CD14-positive monocyte (primary cell): ENCODE measurements at regions not wholly inside any gene's neighbourhood (a gene's known extent, or its start where the extent isn't known, plus 50 kb on each side); places are given as distances from the start of the nearest gene placed in this dataset.

ENCODE experiments used
- DNase-seq, 3 donors: peaks; one replicate each; pipeline ENCODE4 v3.0.0-alpha.2; 2011 to 2022
- H2AFZ ChIP-seq: 2 replicates; pipeline ENCODE4 v1.6.0; 2012; ENCODE audit warnings: mild to moderate bottlenecking, low read depth, low read length, inconsistent platforms; ENCODE audit not compliant: insufficient read depth, poor library complexity, severe bottlenecking
- H3K27ac ChIP-seq, 2 donors: 1 replicate in 1 of 2; 2 replicates in 1 of 2; pipeline ENCODE4 v1.5.1; 2012 to 2013; ENCODE audit warnings: low read length in 2 of 2, control low read depth in 1 of 2, inconsistent platforms in 1 of 2, low read depth in 1 of 2, mild to moderate bottlenecking in 1 of 2
- H3K27me3 ChIP-seq, 2 donors: one replicate each; pipeline versions ENCODE4 v1.6.0 to v1.6.1; 2011 to 2013; ENCODE audit warnings: low read length in 2 of 2; ENCODE audit not compliant: control insufficient read depth in 2 of 2, insufficient read depth in 2 of 2
- H3K36me3 ChIP-seq, 2 donors: replicated peaks in 1 of 2; 1 replicate in 1 of 2; 2 replicates in 1 of 2; pipeline versions ENCODE4 v1.5.1 to v1.6.1; 2012 to 2013; ENCODE audit warnings: low read length in 2 of 2, control low read depth in 1 of 2, inconsistent platforms in 1 of 2, mild to moderate bottlenecking in 1 of 2; ENCODE audit not compliant: insufficient read depth in 2 of 2, control insufficient read depth in 1 of 2
- H3K4me1 ChIP-seq, 2 donors: 1 replicate in 1 of 2; 2 replicates in 1 of 2; pipeline versions ENCODE4 v1.5.1 to v1.6.1; 2012 to 2013; ENCODE audit warnings: low read length in 2 of 2, control low read depth in 1 of 2, inconsistent platforms in 1 of 2, mild to moderate bottlenecking in 1 of 2, moderate library complexity in 1 of 2; ENCODE audit not compliant: insufficient read depth in 2 of 2, control insufficient read depth in 1 of 2
- H3K4me2 ChIP-seq: replicated peaks from 2 replicates; pipeline ENCODE3; 2012; ENCODE audit warnings: low read length, moderate library complexity, mild to moderate bottlenecking; ENCODE audit not compliant: poor library complexity, severe bottlenecking; ENCODE audit errors: extremely low read depth
- H3K4me3 ChIP-seq, 3 experiments: fragments of 200-600 bp in 1 of 3; sonication (generic) in 1 of 3; replicated peaks in 1 of 3; 1 replicate in 2 of 3; 2 replicates in 1 of 3; pipeline ENCODE4 v1.5.1; 2011 to 2013; ENCODE audit warnings: low read length in 3 of 3, mild to moderate bottlenecking in 3 of 3, control low read depth in 2 of 3, low read depth in 2 of 3, inconsistent platforms in 1 of 3, moderate library complexity in 1 of 3
- H3K79me2 ChIP-seq: 2 replicates; pipeline ENCODE4 v1.6.0; 2012; ENCODE audit warnings: mild to moderate bottlenecking, control low read depth, inconsistent platforms, low read length, moderate library complexity; ENCODE audit not compliant: insufficient read depth
- H3K9ac ChIP-seq: 2 replicates; pipeline ENCODE4 v1.6.0; 2017; ENCODE audit warnings: low read length, mild to moderate bottlenecking; ENCODE audit not compliant: insufficient read depth, poor library complexity, severe bottlenecking
- H3K9me3 ChIP-seq, 2 donors: replicated peaks in 1 of 2; 1 replicate in 1 of 2; 2 replicates in 1 of 2; pipeline versions ENCODE4 v1.5.1 to v1.6.1; 2012 to 2013; ENCODE audit warnings: low read length in 2 of 2, control low read depth in 1 of 2; ENCODE audit not compliant: control insufficient read depth in 1 of 2, insufficient read depth in 1 of 2
- H4K20me1 ChIP-seq: 2 replicates; pipeline ENCODE4 v1.6.0; 2012; ENCODE audit warnings: mild to moderate bottlenecking, low read length, control low read depth, moderate library complexity; ENCODE audit not compliant: insufficient read depth
- H3K27ac Mint-ChIP-seq, 7 donors: one replicate each; pipeline ENCODE4 v1.8.0; 2020; ENCODE audit warnings: mild to moderate bottlenecking in 7 of 7, mixed read lengths in 7 of 7, moderate library complexity in 6 of 7, inconsistent platforms in 2 of 7
- H3K27me3 Mint-ChIP-seq, 3 donors: one replicate each; pipeline ENCODE4 v1.8.0; 2021 to 2022; ENCODE audit warnings: low read depth in 3 of 3, mild to moderate bottlenecking in 3 of 3, mixed read lengths in 3 of 3, moderate library complexity in 3 of 3, inconsistent platforms in 1 of 3
- H3K36me3 Mint-ChIP-seq, 2 donors: one replicate each; pipeline ENCODE4 v1.8.0; 2020; ENCODE audit warnings: mixed read lengths in 2 of 2, inconsistent platforms in 1 of 2, mild to moderate bottlenecking in 1 of 2
- H3K4me1 Mint-ChIP-seq: one replicate; pipeline ENCODE4 v1.8.0; 2020; ENCODE audit warnings: mild to moderate bottlenecking, mixed read lengths
- H3K4me3 Mint-ChIP-seq, 2 donors: one replicate each; pipeline ENCODE4 v1.8.0; 2020; ENCODE audit warnings: mild to moderate bottlenecking in 2 of 2, mixed read lengths in 2 of 2, moderate library complexity in 1 of 2
- H3K9me3 Mint-ChIP-seq, 7 donors: one replicate each; pipeline ENCODE4 v1.8.0; 2020 to 2022; ENCODE audit warnings: mixed read lengths in 7 of 7, mild to moderate bottlenecking in 6 of 7, moderate library complexity in 6 of 7, inconsistent platforms in 2 of 7
- CTCF ChIP-seq: fragments of 200-600 bp; IDR thresholded peaks from one replicate; pipeline ENCODE4 v1.8.0; 2022; ENCODE audit warnings: antibody characterized with exemption, mild to moderate bottlenecking
- WGBS: methylation state at CpG from one replicate; pipeline ENCODE4 v1.1.5; 2013; ENCODE audit warnings: missing lambda C conversion rate; ENCODE audit not compliant: insufficient coverage; 5-methylcytosine and 5-hydroxymethylcytosine counted together
- intact Hi-C, 2 donors: fragments of 100-400 bp; cut with micrococcal nuclease; formaldehyde crosslinking; loops; one replicate each; pipeline versions ENCODE4 v1.15.0 to v1.15.1; 2023

- H3K4me1 ChIP-seq: peaks cover 74 to 85% of the 10 kb centered on the region in 2 donors
- WGBS: 0% methylated on average over 2 of the region's 10 CpGs
- no peak for TF ChIP-seq CTCF
- Mint-ChIP-seq H3K27me3 (peaks cover 0 to 2% (median 2%) of the 10 kb centered on the region in 3 donors), H3K9me3 (peaks cover 0 to 2% (median 0%) of the 10 kb centered on the region in 7 donors), H3K27ac (peak overlapping the region; percentile 80 to 92 (median 90)), H3K4me3 (peak overlapping the region in 1 of 2 donors; percentile 65), H3K36me3 (no peaks in the 10 kb centered on the region), H3K4me1 (peaks cover 71% of the 10 kb centered on the region)
- peak overlapping the region; percentile 52 for H2AFZ ChIP-seq
- peak in 2 of 3 donors; percentile 60 to 62 for DNase-seq
- H3K9ac ChIP-seq: peak overlapping the region; percentile 25
- H4K20me1 ChIP-seq: no peaks in the 10 kb centered on the region
- no peaks in the 10 kb centered on the region for H3K79me2 ChIP-seq
- no peaks in the 10 kb centered on the region for H3K27me3 ChIP-seq
- H3K4me3 ChIP-seq: peak overlapping the region in 1 of 3 experiments; percentile 20
- H3K27ac ChIP-seq: peak overlapping the region; percentile 46 to 73
- H3K9me3 ChIP-seq: no peaks in the 10 kb centered on the region
- no peaks in the 10 kb centered on the region for H3K36me3 ChIP-seq
- intact Hi-C loops: loop anchor here in 1 of 2 donors (5.0 kb wide), 2 partner anchors 33 to 112 kb away; no protein-coding TSS in a partner anchor
- H3K4me2 ChIP-seq: peak overlapping the region; percentile 49
Measured at GRCh38 chr1:58898739-58899586, 115.1 kb upstream of the JUN start.

- no peak for TF ChIP-seq CTCF
- peak overlapping the region; percentile 80 to 92 (median 90) for H3K27ac Mint-ChIP-seq
Measured at GRCh38 chr1:58899587-58900271, 115.9 kb upstream of the JUN start.

More at GRCh38 chr1:58899587-58900271, 115.9 kb upstream of the JUN start:
- Histone ChIP-seq H3K27me3 (no peaks in the 10 kb centered on the region), H3K4me3 (peak overlapping the region in 1 of 3 experiments; percentile 20), H3K79me2 (no peaks in the 10 kb centered on the region), H2AFZ (peak overlapping the region; percentile 52), H3K9me3 (no peaks in the 10 kb centered on the region), H4K20me1 (no peaks in the 10 kb centered on the region), H3K4me1 (peaks cover 73 to 85% of the 10 kb centered on the region in 2 donors), H3K9ac (peak overlapping the region; percentile 25), H3K27ac (peak overlapping the region; percentile 46 to 73), H3K36me3 (no peaks in the 10 kb centered on the region), H3K4me2 (peak overlapping the region; percentile 49)
- peaks cover 75% of the 10 kb centered on the region for H3K4me1 Mint-ChIP-seq
- peak overlapping the region; percentile 17 to 65 for H3K4me3 Mint-ChIP-seq
- intact Hi-C loops: loop anchor here (2.0 to 10.0 kb wide), 5 partner anchors 15 to 795 kb away; no protein-coding TSS in a partner anchor
- WGBS: 12% methylated on average over 5 of the region's 11 CpGs
- peaks cover 0 to 2% (median 0%) of the 10 kb centered on the region in 7 donors for H3K9me3 Mint-ChIP-seq
- peak in 2 of 3 donors; percentile 27 to 44 for DNase-seq
- no peaks in the 10 kb centered on the region for H3K36me3 Mint-ChIP-seq
- H3K27me3 Mint-ChIP-seq: peaks cover 0 to 2% (median 2%) of the 10 kb centered on the region in 3 donors
